A549 (cell line): ENCODE measurements at regions not wholly inside any gene's neighbourhood (a gene's known extent, or its start where the extent isn't known, plus 50 kb on each side); places are given as distances from the start of the nearest gene placed in this dataset.

Experiments used
- ATAC-seq, 2 experiments: fragments of 200-7000 bp in 1 of 2; fragments of >200 bp in 1 of 2; cut with Nextera tagmentation in 1 of 2; cut with Tn5 transposase in 1 of 2; 3 replicates each; pipeline versions ENCODE4 v1.8.0 to v1.9.1; 2018 to 2020; ENCODE audit warnings: mild to moderate bottlenecking in 1 of 2, moderate library complexity in 1 of 2
- CTCF ChIA-PET: fragments of 300-600 bp; sonication (Branson Sonifier 250); formaldehyde crosslinking; extraction: SDS; loops from one replicate; lab custom pipeline; 2021; ENCODE audit warnings: antibody characterized with exemption, inconsistent platforms; lab: Yijun Ruan, JAX
- POLR2A ChIA-PET: fragments of 350-600 bp; formaldehyde crosslinking; extraction: SDS; loops from one replicate; lab custom pipeline; 2021; ENCODE audit warnings: antibody characterized with exemption, inconsistent platforms; lab: Yijun Ruan, JAX
- DNase-seq, 2 experiments: peaks; one replicate each; pipeline versions ENCODE4 v3.0.0 to v3.0.0-alpha.2; 2011 to 2016; ENCODE audit warnings: low read depth in 1 of 2, low spot score in 1 of 2
- FAIRE-seq: peaks from 2 replicates; lab custom pipeline; 2011; peaks lifted over from hg19 to GRCh38; lab: Jason Lieb, UNC
- H3K27ac ChIP-seq, 2 experiments: fragments of >200 bp; sonication (Bioruptor Twin); formaldehyde crosslinking; 3 replicates each; pipeline ENCODE4 v1.5.1; 2016 to 2017
- H3K4me1 ChIP-seq: fragments of >200 bp; sonication (Bioruptor Twin); formaldehyde crosslinking; 3 replicates; pipeline ENCODE4 v1.6.1; 2016
- H3K4me2 ChIP-seq: fragments of >200 bp; sonication (Bioruptor Twin); formaldehyde crosslinking; 3 replicates; pipeline ENCODE4 v1.6.1; 2016
- H3K4me3 ChIP-seq: fragments of >200 bp; sonication (Bioruptor Twin); formaldehyde crosslinking; 3 replicates; pipeline ENCODE4 v1.5.1; 2016
- H3K9me3 ChIP-seq: fragments of >200 bp; sonication (Bioruptor Twin); formaldehyde crosslinking; 3 replicates; pipeline ENCODE4 v1.6.1; 2016
- CBX8 ChIP-seq: fragments of 200-600 bp; sonication (generic); IDR thresholded peaks from 2 replicates; pipeline ENCODE4 v1.6.1; 2016
- CHD2 ChIP-seq: fragments of 150-350 bp; IDR thresholded peaks from 2 replicates; pipeline ENCODE4 v1.6.1; 2014; ENCODE audit warnings: low read length; ENCODE audit not compliant: partially characterized antibody
- FOSB ChIP-seq: fragments of 250-450 bp; sonication (Bioruptor Pico); IDR thresholded peaks from 2 replicates; pipeline ENCODE4 v1.5.0; 2020; ENCODE audit warnings: mild to moderate bottlenecking, moderate library complexity
- FOSL2 ChIP-seq, 2 experiments: fragments of 450-650 bp in 1 of 2; fragments of >200 bp in 1 of 2; sonication (Bioruptor Twin) in 1 of 2; formaldehyde crosslinking; IDR thresholded peaks; 2 replicates each; pipeline versions ENCODE4 v1.5.0 to v1.6.1; 2016 to 2020; ENCODE audit warnings: mild to moderate bottlenecking in 1 of 2, moderate library complexity in 1 of 2
- FOXS1 ChIP-seq: fragments of 250-450 bp; sonication (Bioruptor Pico); IDR thresholded peaks from 2 replicates; pipeline ENCODE4 v1.5.0; 2020; ENCODE audit warnings: mild to moderate bottlenecking, moderate library complexity
- HDAC2 ChIP-seq: fragments of 200-600 bp; sonication (generic); IDR thresholded peaks from 2 replicates; pipeline ENCODE4 v1.6.1; 2016
- HOXB5 ChIP-seq: fragments of 250-450 bp; sonication (Bioruptor Pico); IDR thresholded peaks from 2 replicates; pipeline ENCODE4 v1.5.0; 2020; ENCODE audit warnings: mild to moderate bottlenecking, moderate library complexity
- JUN ChIP-seq, 2 experiments: fragments of >200 bp; sonication (Bioruptor Twin); formaldehyde crosslinking; IDR thresholded peaks; 2 replicates in 1 of 2; 3 replicates in 1 of 2; pipeline ENCODE4 v1.6.1; 2016 to 2017
- JUNB ChIP-seq: fragments of >200 bp; sonication (Bioruptor Twin); formaldehyde crosslinking; IDR thresholded peaks from 2 replicates; pipeline ENCODE4 v1.6.1; 2016
- KDM1A ChIP-seq: fragments of 200-600 bp; sonication (generic); IDR thresholded peaks from 2 replicates; pipeline ENCODE4 v1.6.1; 2016; ENCODE audit warnings: low read depth, mild to moderate bottlenecking
- KDM5A ChIP-seq: fragments of 200-600 bp; sonication (generic); IDR thresholded peaks from 2 replicates; pipeline ENCODE4 v1.6.1; 2016; ENCODE audit warnings: antibody characterized with exemption, mild to moderate bottlenecking
- MAZ ChIP-seq: fragments of 150-350 bp; IDR thresholded peaks from 2 replicates; pipeline ENCODE4 v1.6.1; 2014; ENCODE audit warnings: antibody characterized with exemption, low read depth, low read length, borderline replicate concordance
- MYC ChIP-seq: IDR thresholded peaks from 2 replicates; pipeline ENCODE4 v1.6.1; 2012; ENCODE audit warnings: mild to moderate bottlenecking, inconsistent platforms, low read length, improper control_type of control experiment, borderline replicate concordance
- NFE2L2 ChIP-seq: fragments of 150-350 bp; conservative IDR thresholded peaks from 2 replicates; pipeline ENCODE4 v1.6.1; 2014; ENCODE audit warnings: low read length
- NPAS2 ChIP-seq: fragments of 250-450 bp; sonication (Bioruptor Pico); IDR thresholded peaks from 2 replicates; pipeline ENCODE4 v1.8.0; 2022; ENCODE audit warnings: mild to moderate bottlenecking, moderate library complexity, borderline replicate concordance
- PBX3 ChIP-seq: IDR thresholded peaks from 2 replicates; pipeline ENCODE4 v1.6.1; 2012
- RARB ChIP-seq: fragments of 250-450 bp; sonication (Bioruptor Pico); IDR thresholded peaks from 2 replicates; pipeline ENCODE4 v1.8.0; 2021; ENCODE audit warnings: mild to moderate bottlenecking, moderate library complexity
- RCOR1 ChIP-seq: fragments of 150-350 bp; IDR thresholded peaks from 2 replicates; pipeline ENCODE4 v1.6.1; 2014; ENCODE audit warnings: antibody characterized with exemption, low read length, low read depth
- RFX5 ChIP-seq: fragments of 450-650 bp; IDR thresholded peaks from 2 replicates; pipeline ENCODE4 v1.7.1; 2014; ENCODE audit warnings: antibody characterized with exemption, mild to moderate bottlenecking, moderate library complexity
- SREBF2 ChIP-seq: fragments of 450-650 bp; IDR thresholded peaks from 2 replicates; pipeline ENCODE4 v1.6.1; 2014; ENCODE audit warnings: mild to moderate bottlenecking, moderate library complexity
- USF2 ChIP-seq: fragments of 450-650 bp; IDR thresholded peaks from 2 replicates; pipeline ENCODE4 v1.6.1; 2014; ENCODE audit warnings: antibody characterized with exemption
- ZSCAN20 ChIP-seq: fragments of 250-450 bp; sonication (Bioruptor Pico); IDR thresholded peaks from 2 replicates; pipeline ENCODE4 v1.8.0; 2022; ENCODE audit warnings: mild to moderate bottlenecking, moderate library complexity
- WGBS: methylation state at CpG from one replicate; pipeline ENCODE4 v1.1.6; 2017; ENCODE audit errors: missing lambda C conversion rate; 5-methylcytosine and 5-hydroxymethylcytosine counted together

- CTCF ChIA-PET, result no interaction called here
- FAIRE-seq, result no peak
- 34% methylated on average over 11 of the region's 11 CpGs for WGBS
Measured at GRCh38 chr2:366706-367105, 78.8 kb upstream of the ALKAL2 start.

GRCh38 chr2:365367-366275, 77.7 kb upstream of the ALKAL2 start:
- Histone ChIP-seq H3K9me3 (peaks cover 6% of the 10 kb centered on the region; the same call in 1 of the 3 replicates), H3K4me2 (no peak overlapping the region), H3K4me3 (no peak overlapping the region), H3K4me1 (no peaks in the 10 kb centered on the region)
- no peak for ATAC-seq
- no peak for FAIRE-seq
- WGBS, result 29% methylated on average over 28 of the region's 28 CpGs
- ChIA-PET CTCF (no interaction called here), POLR2A (no interaction called here)
- TF ChIP-seq FOSL2 (IDR thresholded peaks at IDR 0.05) (no peak), FOSL2 (CRISPR knock-in tag; IDR thresholded peaks at IDR 0.05) (no peak), KDM1A (no peak), RARB (CRISPR knock-in tag) (no peak), KDM5A (no peak), SREBF2 (no peak), HDAC2 (no peak), RCOR1 (no peak), RFX5 (no peak), FOSB (no peak)
- TF ChIP-seq, all 56 proteins: peak for 0
- no peak overlapping the region for H3K27ac ChIP-seq
- DNase-seq, result no peak

More at GRCh38 chr2:366706-367105, 78.8 kb upstream of the ALKAL2 start:
- DNase-seq, result no peak
- TF ChIP-seq KDM5A, result no peak
- TF ChIP-seq HOXB5 (CRISPR knock-in tag), result no peak
- TF ChIP-seq NPAS2 (CRISPR knock-in tag), result no peak
- TF ChIP-seq MAZ, result no peak
- TF ChIP-seq CHD2, result no peak
- TF ChIP-seq JUNB, result no peak
- TF ChIP-seq FOXS1 (CRISPR knock-in tag), result no peak
- no peak for TF ChIP-seq ZSCAN20 (CRISPR knock-in tag)
- no peak for TF ChIP-seq USF2
- TF ChIP-seq PBX3, result no peak
- no peak for TF ChIP-seq MYC
- TF ChIP-seq NFE2L2, result no peak
- no peak for TF ChIP-seq JUN (IDR thresholded peaks at IDR 0.05)
- TF ChIP-seq RFX5, result no peak
- POLR2A ChIA-PET, result no interaction called here
- H3K4me3 ChIP-seq, result no peak overlapping the region
- no peak overlapping the region for H3K4me2 ChIP-seq
- no peak; a peak in 1 of 6 replicates for ATAC-seq
- H3K4me1 ChIP-seq, result no peaks in the 10 kb centered on the region
- no peak overlapping the region for H3K27ac ChIP-seq
- peaks cover 9% of the 10 kb centered on the region; the same call in 2 of the 3 replicates for H3K9me3 ChIP-seq

- 4% methylated on average over 24 of the region's 24 CpGs for WGBS
- Histone ChIP-seq H3K9me3 (peaks cover 6% of the 10 kb centered on the region; the same call in 1 of the 3 replicates), H3K4me3 (no peak overlapping the region), H3K4me2 (no peak overlapping the region), H3K27ac (no peak overlapping the region), H3K4me1 (no peaks in the 10 kb centered on the region)
- no peak for DNase-seq
- ATAC-seq, result no peak
- FAIRE-seq, result no peak
- ChIA-PET CTCF (no interaction called here), POLR2A (no interaction called here)
- TF ChIP-seq HDAC2, result no peak
- TF ChIP-seq CBX8, result peak; percentile 65; the same call in 1 of the 2 replicates
- TF ChIP-seq PBX3, result no peak
- no peak for TF ChIP-seq HOXB5 (CRISPR knock-in tag)
Measured at GRCh38 chr2:363824-364470, 76.1 kb upstream of the ALKAL2 start.
